ENCODE measurements at regions not wholly inside any gene's neighbourhood (a gene's known extent, or its start where the extent isn't known, plus 50 kb on each side); places are given as distances from the start of the nearest gene placed in this dataset.

DNA sequence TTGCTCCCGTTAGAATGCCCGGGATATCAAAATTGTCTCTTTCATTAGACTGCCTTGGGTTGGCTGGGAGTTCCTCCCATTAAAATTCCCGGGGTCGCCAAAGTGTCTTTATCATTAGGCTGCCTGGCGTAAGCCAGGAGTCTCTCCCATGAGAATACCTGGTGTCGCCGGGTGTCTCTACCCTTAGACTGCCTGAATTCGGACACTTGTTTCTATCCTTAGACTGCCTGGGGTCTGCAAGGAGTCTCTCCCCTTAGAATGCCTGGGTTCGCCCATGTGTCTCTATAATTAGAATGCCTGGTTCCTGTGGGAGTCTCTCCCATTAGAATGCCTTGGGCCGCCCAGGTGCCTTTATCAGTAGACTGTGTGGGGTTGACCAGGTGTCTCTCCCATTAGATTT is 1538.2 kb downstream of the UQCRFS1 start:
- TF ChIP-seq, protein P1, sequence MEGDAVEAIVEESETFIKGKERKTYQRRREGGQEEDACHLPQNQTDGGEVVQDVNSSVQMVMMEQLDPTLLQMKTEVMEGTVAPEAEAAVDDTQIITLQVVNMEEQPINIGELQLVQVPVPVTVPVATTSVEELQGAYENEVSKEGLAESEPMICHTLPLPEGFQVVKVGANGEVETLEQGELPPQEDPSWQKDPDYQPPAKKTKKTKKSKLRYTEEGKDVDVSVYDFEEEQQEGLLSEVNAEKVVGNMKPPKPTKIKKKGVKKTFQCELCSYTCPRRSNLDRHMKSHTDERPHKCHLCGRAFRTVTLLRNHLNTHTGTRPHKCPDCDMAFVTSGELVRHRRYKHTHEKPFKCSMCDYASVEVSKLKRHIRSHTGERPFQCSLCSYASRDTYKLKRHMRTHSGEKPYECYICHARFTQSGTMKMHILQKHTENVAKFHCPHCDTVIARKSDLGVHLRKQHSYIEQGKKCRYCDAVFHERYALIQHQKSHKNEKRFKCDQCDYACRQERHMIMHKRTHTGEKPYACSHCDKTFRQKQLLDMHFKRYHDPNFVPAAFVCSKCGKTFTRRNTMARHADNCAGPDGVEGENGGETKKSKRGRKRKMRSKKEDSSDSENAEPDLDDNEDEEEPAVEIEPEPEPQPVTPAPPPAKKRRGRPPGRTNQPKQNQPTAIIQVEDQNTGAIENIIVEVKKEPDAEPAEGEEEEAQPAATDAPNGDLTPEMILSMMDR (conservative IDR thresholded peaks at IDR 0.05) = no peak
- H3K27me3 Mint-ChIP-seq (ENCODE audit: low read depth) = peaks cover 6% of the 10 kb centered on the region
- Histone ChIP-seq H2BK20ac (ENCODE audit: low read depth, low read length, poor library complexity, severe bottlenecking) (no peak overlapping the region), H2BK120ac (ENCODE audit: low read depth, low read length, poor library complexity, severe bottlenecking) (no peak overlapping the region), H2BK5ac (ENCODE audit: insufficient read length, low read length) (no peak overlapping the region), H3K14ac (ENCODE audit: insufficient read depth, low read length) (no peak overlapping the region), H3K4ac (ENCODE audit: low read depth, low read length) (no peak overlapping the region), H3K79me1 (ENCODE audit: insufficient read depth, low read depth, low read length, poor library complexity, severe bottlenecking) (no peaks in the 10 kb centered on the region), H3K23me2 (ENCODE audit: insufficient read length, low read depth, low read length, poor library complexity, severe bottlenecking) (no peaks in the 10 kb centered on the region), H3K79me2 (ENCODE audit: insufficient read depth, low read length) (no peaks in the 10 kb centered on the region), H4K91ac (ENCODE audit: insufficient read length, low read depth, low read length) (no peak overlapping the region), H2BK12ac (ENCODE audit: insufficient read length, low read depth, low read length) (no peak overlapping the region), H4K8ac (replicated peaks; ENCODE audit: insufficient read length, low read depth, low read length) (no peak overlapping the region), H3K27me3 (ENCODE audit: insufficient read depth, low read length) (no peaks in the 10 kb centered on the region), H3K23ac (ENCODE audit: insufficient read length, low read depth, low read length) (no peak overlapping the region), H4K20me1 (ENCODE audit: control insufficient read depth, insufficient read depth, insufficient read length) (no peaks in the 10 kb centered on the region), H3K18ac (ENCODE audit: insufficient read length, low read depth, low read length) (no peak overlapping the region), H2AK5ac (ENCODE audit: insufficient read length, low read length) (no peak overlapping the region), H4K5ac (ENCODE audit: insufficient read length, low read depth, low read length) (no peak overlapping the region), H3K9me3 (ENCODE audit: control insufficient read depth, low read depth, low read length) (peaks cover 96% of the 10 kb centered on the region), H2BK15ac (ENCODE audit: low read depth, low read length) (no peak overlapping the region), H3T11ph (ENCODE audit: low read length) (no peak overlapping the region), H3K4me2 (ENCODE audit: insufficient read depth, insufficient read length, low read length) (no peak overlapping the region), H3K9ac (ENCODE audit: extremely low read depth, insufficient read length, low read length) (no peak overlapping the region), H3K4me1 (ENCODE audit: insufficient read depth, low read length) (no peaks in the 10 kb centered on the region), H3K56ac (ENCODE audit: insufficient read length, low read depth, low read length) (no peak overlapping the region), H3K27ac (ENCODE audit: insufficient read length, low read depth, low read length) (no peak overlapping the region), H2AFZ (ENCODE audit: low read length) (no peak overlapping the region)
- peaks cover 11 to 38% (median 31%) of the 10 kb centered on the region in 3 experiments; a peak in 6 of 7 replicates for H3K36me3 Mint-ChIP-seq (ENCODE audit: insufficient read depth in 1 of 3, low read depth in 3 of 3)
- no peak overlapping the region for H3K27ac Mint-ChIP-seq
- DNase-seq = no peak
- H3K4me3 Mint-ChIP-seq = no peak overlapping the region
- no CpG with 5 or more reads among the region's 10 CpGs for WGBS (ENCODE audit: extremely low coverage, insufficient read length, low lambda C conversion rate)
- no peaks in the 10 kb centered on the region for H3K4me1 Mint-ChIP-seq
- H3K9me3 Mint-ChIP-seq = peaks cover 100% of the 10 kb centered on the region in 2 experiments
